ENCODE measurements at regions not wholly inside any gene's neighbourhood (a gene's known extent, or its start where the extent isn't known, plus 50 kb on each side); places are given as distances from the start of the nearest gene placed in this dataset.

GRCh38 chr5:27241564-27242257 lies 203.3 kb upstream of the CDH9 start:
- TF ChIP-seq ZNF274 (IDR thresholded peaks at IDR 0.05; ENCODE audit: low read depth, low read length) = no peak
- no peak overlapping the region for H3K4me3 ChIP-seq (ENCODE audit: low read length)

- H3K4me3 ChIP-seq (ENCODE audit: low read length) = no peak overlapping the region
- TF ChIP-seq ZNF274 (IDR thresholded peaks at IDR 0.05; ENCODE audit: low read depth, low read length) = no peak
Observed at GRCh38 chr5:27240791-27241190, 202.4 kb upstream of the CDH9 start.

GRCh38 chr5:27234916-27235315 lies 196.5 kb upstream of the CDH9 start:
- TF ChIP-seq ZNF274 (IDR thresholded peaks at IDR 0.05; ENCODE audit: low read depth, low read length) = no peak
- H3K4me3 ChIP-seq (ENCODE audit: low read length) = no peak overlapping the region

DNA sequence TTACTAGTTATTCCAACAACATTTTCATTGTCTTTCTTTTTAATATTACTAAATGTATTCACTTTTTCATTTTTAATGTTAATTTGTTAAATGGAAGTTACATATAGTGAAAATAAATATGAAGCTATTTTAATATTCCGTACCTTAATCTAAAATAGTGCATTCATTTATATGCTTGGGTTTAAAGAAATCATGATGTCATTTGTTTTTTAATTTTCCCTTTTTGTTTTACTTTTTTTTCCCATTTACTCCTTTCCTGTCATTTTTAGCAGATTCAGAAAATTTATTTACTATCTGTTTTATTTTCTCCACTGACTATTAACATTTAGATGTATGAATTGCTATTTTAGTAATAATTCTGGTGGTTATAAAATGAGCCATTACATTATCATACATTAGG lies 183.0 kb upstream of the CDH9 start:
- TF ChIP-seq ZNF274 (IDR thresholded peaks at IDR 0.05; ENCODE audit: low read depth, low read length) = no peak
- no peak overlapping the region for H3K4me3 ChIP-seq (ENCODE audit: low read length)

DNA sequence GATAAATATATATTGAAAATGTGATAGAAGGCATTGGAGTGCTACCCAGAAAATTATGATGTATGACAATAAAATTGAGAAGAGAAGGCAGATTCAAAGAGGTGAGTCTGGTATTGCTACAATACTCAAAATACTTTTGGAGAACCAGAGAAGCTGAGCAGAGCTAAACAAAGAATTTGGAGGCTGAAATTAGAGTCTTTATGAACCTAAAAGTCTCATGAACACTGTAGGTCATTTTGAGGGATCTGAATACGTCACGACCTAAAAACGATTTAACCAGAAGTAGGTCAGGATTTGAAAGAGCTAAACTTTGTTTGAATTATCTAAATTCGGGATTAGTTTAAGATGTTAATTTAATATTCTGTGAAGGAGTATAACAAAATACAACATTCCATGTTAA lies 182.4 kb upstream of the CDH9 start:
- H3K4me3 ChIP-seq (ENCODE audit: low read length) = no peak overlapping the region
- TF ChIP-seq ZNF274 (IDR thresholded peaks at IDR 0.05; ENCODE audit: low read depth, low read length) = no peak

- no peak for TF ChIP-seq ZNF274 (IDR thresholded peaks at IDR 0.05; ENCODE audit: low read depth, low read length)
- H3K4me3 ChIP-seq (ENCODE audit: low read length) = no peak overlapping the region
Observed at GRCh38 chr5:27217977-27218376, 179.6 kb upstream of the CDH9 start.

DNA sequence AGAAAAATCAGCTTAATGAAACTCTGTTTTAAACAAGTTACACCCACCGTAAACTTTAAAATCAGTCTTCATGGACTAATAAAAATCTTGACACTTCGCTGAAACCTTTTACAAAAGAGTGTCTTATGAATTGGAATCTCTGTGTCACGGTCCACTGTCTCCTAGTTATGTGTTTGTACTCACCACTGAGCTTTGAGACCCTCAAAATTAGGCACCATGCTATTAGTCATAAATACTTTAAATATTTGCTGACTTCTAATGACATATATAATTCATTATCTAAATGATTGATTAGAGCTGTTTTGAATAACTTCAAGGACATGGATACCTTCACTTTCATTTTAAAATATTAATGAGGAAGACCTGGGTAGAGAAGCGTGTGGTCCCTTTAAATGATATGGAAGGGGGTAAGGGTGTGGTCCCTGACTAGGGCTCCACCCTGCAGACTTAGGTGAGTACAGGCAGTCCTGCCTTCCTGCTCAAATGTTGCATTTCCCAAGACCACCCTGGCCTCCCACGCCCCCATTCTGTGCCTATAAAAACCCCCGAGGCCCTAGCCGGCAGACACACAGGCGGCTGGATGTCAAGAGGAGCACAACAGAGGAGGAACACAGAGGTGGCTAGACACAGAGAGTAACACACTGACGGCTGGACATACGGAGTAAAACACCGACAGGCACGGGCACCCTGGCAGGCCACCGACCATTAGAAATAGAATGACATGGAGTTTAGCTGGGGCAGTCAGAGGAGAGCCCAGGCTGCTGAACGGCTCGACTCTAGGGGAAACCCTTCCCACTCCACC lies 179.0 kb upstream of the CDH9 start:
- H3K4me3 ChIP-seq (ENCODE audit: low read length) = no peak overlapping the region
- no peak for TF ChIP-seq ZNF274 (IDR thresholded peaks at IDR 0.05; ENCODE audit: low read depth, low read length)

- no peak for TF ChIP-seq ZNF274 (IDR thresholded peaks at IDR 0.05; ENCODE audit: low read depth, low read length)
- no peak overlapping the region for H3K4me3 ChIP-seq (ENCODE audit: low read length)
Observed at GRCh38 chr5:27216367-27216950, 178.1 kb upstream of the CDH9 start.

- TF ChIP-seq ZNF274 (IDR thresholded peaks at IDR 0.05; ENCODE audit: low read depth, low read length) = no peak
- no peak overlapping the region for H3K4me3 ChIP-seq (ENCODE audit: low read length)
Observed at GRCh38 chr5:27208051-27208450, 169.7 kb upstream of the CDH9 start.

DNA sequence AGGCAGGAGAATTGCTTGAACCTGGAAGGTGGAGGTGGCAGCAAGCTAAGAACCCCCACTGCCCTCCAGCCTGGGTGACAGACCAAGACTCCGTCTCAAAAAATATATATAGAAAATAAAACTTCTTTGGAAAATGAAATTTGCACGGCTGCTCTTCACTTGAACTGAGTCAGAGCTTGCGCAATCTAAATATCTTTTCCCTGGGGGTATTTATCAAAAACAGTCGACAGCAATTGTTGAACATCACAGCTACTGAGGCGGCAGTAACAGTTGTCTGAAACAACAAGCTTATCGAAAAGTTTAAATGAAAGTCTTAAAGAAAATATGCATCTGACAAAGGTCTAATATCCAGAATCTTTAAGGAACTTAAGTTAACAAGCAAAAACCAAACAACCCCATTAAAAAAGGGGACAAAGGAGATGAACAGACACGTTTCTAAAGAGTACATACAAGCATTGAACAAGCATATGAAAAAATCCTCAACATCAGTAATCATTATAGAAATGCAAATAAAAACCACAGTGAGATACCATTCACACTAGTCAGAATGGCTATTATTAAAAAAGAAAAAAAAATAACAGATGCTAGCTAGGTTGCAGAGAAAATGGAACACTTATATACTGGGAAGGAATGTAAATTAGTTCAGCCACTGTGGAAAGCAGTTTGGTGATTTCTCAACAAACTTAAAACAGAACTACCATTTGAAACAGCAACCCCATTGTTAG lies 153.6 kb upstream of the CDH9 start:
- TF ChIP-seq ZNF274 (IDR thresholded peaks at IDR 0.05; ENCODE audit: low read depth, low read length) = no peak

DNA sequence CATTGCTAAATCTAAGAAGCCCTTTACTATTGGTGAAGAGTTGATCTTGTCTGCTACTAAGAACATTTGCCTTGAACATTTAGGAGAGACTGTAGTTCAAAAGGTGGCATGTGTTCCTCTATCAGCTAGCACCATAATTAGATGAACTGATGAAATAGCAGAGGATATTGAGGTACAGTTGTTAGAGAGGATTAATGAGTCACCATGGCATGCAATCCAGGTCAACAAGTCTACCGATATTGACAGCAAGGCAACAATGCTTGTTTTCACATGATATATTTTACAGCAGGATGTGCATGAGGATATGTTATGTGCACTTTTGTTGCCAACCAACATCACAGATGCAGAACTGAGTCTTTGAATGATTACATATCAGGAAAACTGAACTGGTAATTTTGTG lies 134.3 kb upstream of the CDH9 start:
- H3K4me3 ChIP-seq (ENCODE audit: low read length) = no peak overlapping the region
- no peak for TF ChIP-seq ZNF274 (IDR thresholded peaks at IDR 0.05; ENCODE audit: low read depth, low read length)

More for the DNA sequence above, 153.6 kb upstream of the CDH9 start:
- no peak overlapping the region for H3K4me3 ChIP-seq (ENCODE audit: low read length)

GRCh38 chr5:27171761-27172261 lies 133.4 kb upstream of the CDH9 start:
- H3K4me3 ChIP-seq (ENCODE audit: low read length) = no peak overlapping the region
- no peak for TF ChIP-seq ZNF274 (IDR thresholded peaks at IDR 0.05; ENCODE audit: low read depth, low read length)

DNA sequence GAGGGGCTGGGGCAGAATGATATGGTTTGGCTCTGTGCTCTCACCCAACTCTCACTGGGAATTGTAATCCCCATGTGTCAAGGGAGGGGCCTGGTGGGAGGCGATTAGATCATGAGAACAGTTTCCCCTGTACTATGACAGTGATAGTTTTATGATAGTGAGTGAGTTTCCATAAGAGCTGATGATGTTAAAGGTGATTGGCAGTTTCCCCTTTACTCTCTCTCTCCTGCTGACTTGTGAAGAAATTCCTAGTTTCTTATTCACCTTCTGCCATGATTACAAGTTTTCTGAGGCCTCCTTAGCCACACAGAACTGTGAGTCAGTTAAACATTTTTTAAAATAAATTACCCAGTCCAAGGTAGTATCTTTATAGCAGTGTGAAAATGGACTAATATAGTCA lies 120.4 kb upstream of the CDH9 start:
- H3K4me3 ChIP-seq (ENCODE audit: low read length) = no peak overlapping the region
- TF ChIP-seq ZNF274 (IDR thresholded peaks at IDR 0.05; ENCODE audit: low read depth, low read length) = no peak

DNA sequence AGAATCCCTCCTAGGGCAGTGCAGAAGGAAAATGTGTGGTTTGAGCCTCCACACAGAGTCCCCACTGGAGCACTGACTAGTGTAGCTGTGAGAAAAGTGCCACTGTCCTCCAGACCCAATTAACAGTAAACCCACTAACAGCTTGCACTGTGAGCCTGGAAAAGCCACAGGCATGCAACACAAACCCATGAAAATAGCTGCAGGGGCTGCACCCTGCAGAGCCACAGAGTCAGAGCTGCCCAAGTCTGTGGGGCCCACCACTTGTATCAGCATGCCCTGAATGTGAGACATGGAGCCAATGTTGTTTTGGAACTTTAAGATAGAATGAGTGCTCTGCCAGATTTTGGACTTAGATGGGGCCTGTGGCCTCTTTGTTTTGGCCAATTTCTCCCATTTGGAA lies 119.8 kb upstream of the CDH9 start:
- TF ChIP-seq ZNF274 (IDR thresholded peaks at IDR 0.05; ENCODE audit: low read depth, low read length) = no peak
- H3K4me3 ChIP-seq (ENCODE audit: low read length) = no peak overlapping the region
